Neural cell (in vitro differentiated cells): ENCODE measurements at regions not wholly inside any gene's neighbourhood (a gene's known extent, or its start where the extent isn't known, plus 50 kb on each side); places are given as distances from the start of the nearest gene placed in this dataset.
A peak's percentile ranks its signal among the peaks of the same experiment; 100 is the strongest.

Experiments used
- H2AFZ ChIP-seq: fragments of 200-600, 300-800 bp; sonication (generic), shearing (Covaris generic); 2 replicates; pipeline ENCODE4 v1.6.0; 2014; ENCODE audit warnings: low read depth, mild to moderate bottlenecking, antibody characterized with exemption, low read length, moderate library complexity
- H3F3A ChIP-seq: fragments of 200-600 bp; shearing (Covaris generic); 2 replicates; pipeline ENCODE4 v1.6.1; 2016; ENCODE audit warnings: mild to moderate bottlenecking, moderate library complexity, mixed read lengths, antibody characterized with exemption, low read length; ENCODE audit not compliant: insufficient read depth, poor library complexity, severe bottlenecking
- H3K27ac ChIP-seq: fragments of 200-600, 300-800 bp; sonication (generic), shearing (Covaris generic); 2 replicates; pipeline ENCODE4 v1.5.1; 2014; ENCODE audit warnings: mild to moderate bottlenecking, low read length, moderate library complexity
- H3K27me3 ChIP-seq: fragments of 300-800, 200-600 bp; sonication (generic), shearing (Covaris generic); 2 replicates; pipeline ENCODE4 v1.6.0; 2014; ENCODE audit warnings: mild to moderate bottlenecking, low read depth, low read length, moderate library complexity; ENCODE audit not compliant: insufficient read depth
- H3K36me3 ChIP-seq: fragments of 300-800, 200-600 bp; sonication (generic), shearing (Covaris generic); 2 replicates; pipeline ENCODE4 v1.5.1; 2014; ENCODE audit warnings: mild to moderate bottlenecking, antibody characterized with exemption, low read length, moderate library complexity; ENCODE audit not compliant: insufficient read depth
- H3K4me2 ChIP-seq: fragments of 300-800, 200-600 bp; sonication (generic), shearing (Covaris generic); 2 replicates; pipeline ENCODE4 v1.6.0; 2014; ENCODE audit warnings: mild to moderate bottlenecking, low read length
- H3K4me3 ChIP-seq: fragments of 300-800, 200-600 bp; sonication (generic), shearing (Covaris generic); 2 replicates; pipeline ENCODE4 v1.5.1; 2014; ENCODE audit warnings: mild to moderate bottlenecking, low read length, moderate library complexity
- H3K79me2 ChIP-seq: fragments of 200-600 bp; shearing (Covaris generic); replicated peaks from 2 replicates; pipeline ENCODE4 v1.6.0; 2014; ENCODE audit warnings: mild to moderate bottlenecking, low read length, moderate library complexity; ENCODE audit not compliant: insufficient read depth
- H3K9ac ChIP-seq: fragments of 300-800, 200-600 bp; sonication (generic), shearing (Covaris generic); 2 replicates; pipeline ENCODE4 v1.6.1; 2016; ENCODE audit warnings: mild to moderate bottlenecking, low read length, mixed read lengths
- H3K9me2 ChIP-seq: fragments of 200-600 bp; shearing (Covaris generic); 2 replicates; pipeline ENCODE4 v1.6.1; 2016; ENCODE audit warnings: mild to moderate bottlenecking, low read length, mixed read lengths; ENCODE audit not compliant: insufficient read depth
- H3K9me3 ChIP-seq: fragments of 200-600, 300-800 bp; sonication (generic), shearing (Covaris generic); 2 replicates; pipeline ENCODE4 v1.6.1; 2016; ENCODE audit warnings: mild to moderate bottlenecking, mixed run types, low read length, moderate library complexity, mixed read lengths
- H4K20me1 ChIP-seq: fragments of 200-600 bp; shearing (Covaris generic); 2 replicates; pipeline ENCODE4 v1.6.1; 2016; ENCODE audit warnings: mild to moderate bottlenecking, mixed run types; ENCODE audit not compliant: insufficient read depth
- CTCF ChIP-seq: fragments of 450-650 bp; IDR thresholded peaks from 2 replicates; pipeline ENCODE4 v1.5.1; 2014; ENCODE audit warnings: antibody characterized with exemption, mild to moderate bottlenecking, moderate library complexity; ENCODE audit not compliant: poor library complexity, severe bottlenecking
- EP300 ChIP-seq: fragments of 450-650 bp; conservative IDR thresholded peaks from 2 replicates; pipeline ENCODE4 v1.6.1; 2014; ENCODE audit warnings: antibody characterized with exemption, mild to moderate bottlenecking, moderate library complexity; ENCODE audit not compliant: poor library complexity, severe bottlenecking
- EZH2 ChIP-seq: fragments of 200-600, 300-800 bp; shearing (Covaris generic), sonication (generic); IDR thresholded peaks from 2 replicates; pipeline ENCODE4 v1.6.1; 2014; ENCODE audit warnings: antibody characterized with exemption, low read length, borderline replicate concordance, mild to moderate bottlenecking; ENCODE audit not compliant: insufficient read depth, poor library complexity, severe bottlenecking
- MXI1 ChIP-seq: fragments of 450-650 bp; conservative IDR thresholded peaks from 2 replicates; pipeline ENCODE4 v1.6.1; 2014; ENCODE audit warnings: antibody characterized with exemption, mild to moderate bottlenecking; ENCODE audit not compliant: poor library complexity, severe bottlenecking
- POLR2AphosphoS5 ChIP-seq: IDR thresholded peaks from 2 replicates; pipeline ENCODE4 v1.6.1; 2012
- RAD21 ChIP-seq: fragments of 450-650 bp; conservative IDR thresholded peaks from 2 replicates; pipeline ENCODE4 v1.6.1; 2014; ENCODE audit warnings: antibody characterized with exemption, mild to moderate bottlenecking, moderate library complexity
- REST ChIP-seq: IDR thresholded peaks from 2 replicates; pipeline ENCODE4 v1.6.1; 2012; ENCODE audit warnings: borderline replicate concordance
- SMC3 ChIP-seq: fragments of 450-650 bp; conservative IDR thresholded peaks from 2 replicates; pipeline ENCODE4 v1.6.1; 2014; ENCODE audit warnings: antibody characterized with exemption, mild to moderate bottlenecking, moderate library complexity; ENCODE audit not compliant: poor library complexity
- TAF1 ChIP-seq: IDR thresholded peaks from 2 replicates; pipeline ENCODE4 v1.6.1; 2012; ENCODE audit warnings: low read depth

- Histone ChIP-seq H3K27ac (no peak overlapping the region), H3K27me3 (no peaks in the 10 kb centered on the region), H3K9me3 (no peaks in the 10 kb centered on the region), H2AFZ (no peak overlapping the region), H3K4me2 (no peak overlapping the region), H3K9me2 (no peaks in the 10 kb centered on the region), H3K9ac (no peak overlapping the region), H4K20me1 (no peaks in the 10 kb centered on the region), H3K36me3 (no peaks in the 10 kb centered on the region), H3K79me2 (no peaks in the 10 kb centered on the region), H3K4me3 (no peak overlapping the region), H3F3A (no peaks in the 10 kb centered on the region)
- TF ChIP-seq TAF1 = no peak
- TF ChIP-seq CTCF = no peak
- no peak for TF ChIP-seq EZH2
- no peak for TF ChIP-seq RAD21
- TF ChIP-seq EP300 = no peak
- no peak for TF ChIP-seq SMC3
- no peak for TF ChIP-seq POLR2AphosphoS5
- TF ChIP-seq REST = no peak
- TF ChIP-seq MXI1 = no peak
These were observed 960.0 kb downstream of the DNAJB9 start for GRCh38 chr7:109529712-109530111.

- Histone ChIP-seq H3K36me3 (no peaks in the 10 kb centered on the region), H3K9me3 (no peaks in the 10 kb centered on the region), H3K79me2 (no peaks in the 10 kb centered on the region), H3K9me2 (no peaks in the 10 kb centered on the region), H3K4me3 (no peak overlapping the region), H4K20me1 (no peaks in the 10 kb centered on the region), H2AFZ (no peak overlapping the region), H3K27ac (no peak overlapping the region), H3K27me3 (no peaks in the 10 kb centered on the region), H3K4me2 (no peak overlapping the region), H3K9ac (no peak overlapping the region), H3F3A (no peaks in the 10 kb centered on the region)
- TF ChIP-seq EP300 = peak; percentile 19
- TF ChIP-seq SMC3 = no peak
These were observed 962.8 kb downstream of the DNAJB9 start for GRCh38 chr7:109532262-109532992.
